ENCODE measurements at regions not wholly inside any gene's neighbourhood (a gene's known extent, or its start where the extent isn't known, plus 50 kb on each side); places are given as distances from the start of the nearest gene placed in this dataset.

- peaks cover 2% of the 10 kb centered on the region for H3K4me1 ChIP-seq (ENCODE audit: control insufficient read depth, insufficient read depth, low read length)
- no peak overlapping the region for H3K27ac ChIP-seq (ENCODE audit: low read depth, low read length)
- H3K36me3 ChIP-seq (ENCODE audit: control insufficient read depth, insufficient read depth, low read length) = no peaks in the 10 kb centered on the region
- H3K27me3 ChIP-seq (ENCODE audit: control insufficient read depth, insufficient read depth, low read length) = no peaks in the 10 kb centered on the region
- H3K4me3 ChIP-seq (ENCODE audit: low read length) = no peak overlapping the region
- H3K9ac ChIP-seq (ENCODE audit: low read length) = no peak overlapping the region
Measured at GRCh38 chr5:33277061-33277650, 163.6 kb upstream of the TARS1 start.

- Histone ChIP-seq H3K4me3 (ENCODE audit: low read length) (no peak overlapping the region), H3K36me3 (ENCODE audit: control insufficient read depth, insufficient read depth, low read length) (no peaks in the 10 kb centered on the region), H3K9ac (ENCODE audit: low read length) (no peak overlapping the region), H3K27ac (ENCODE audit: low read depth, low read length) (no peak overlapping the region), H3K4me1 (ENCODE audit: control insufficient read depth, insufficient read depth, low read length) (peaks cover 2% of the 10 kb centered on the region), H3K27me3 (ENCODE audit: control insufficient read depth, insufficient read depth, low read length) (no peaks in the 10 kb centered on the region)
Measured at GRCh38 chr5:33281431-33281843, 159.3 kb upstream of the TARS1 start.

GRCh38 chr5:33282157-33282556 lies 158.6 kb upstream of the TARS1 start:
- Histone ChIP-seq H3K36me3 (ENCODE audit: control insufficient read depth, insufficient read depth, low read length) (no peaks in the 10 kb centered on the region), H3K27me3 (ENCODE audit: control insufficient read depth, insufficient read depth, low read length) (no peaks in the 10 kb centered on the region), H3K4me3 (ENCODE audit: low read length) (no peak overlapping the region), H3K4me1 (ENCODE audit: control insufficient read depth, insufficient read depth, low read length) (peaks cover 2% of the 10 kb centered on the region), H3K27ac (ENCODE audit: low read depth, low read length) (no peak overlapping the region), H3K9ac (ENCODE audit: low read length) (no peak overlapping the region)

- H3K4me1 ChIP-seq (ENCODE audit: control insufficient read depth, insufficient read depth, low read length) = peaks cover 2% of the 10 kb centered on the region
- H3K27ac ChIP-seq (ENCODE audit: low read depth, low read length) = no peak overlapping the region
- no peak overlapping the region for H3K9ac ChIP-seq (ENCODE audit: low read length)
- H3K36me3 ChIP-seq (ENCODE audit: control insufficient read depth, insufficient read depth, low read length) = no peaks in the 10 kb centered on the region
- no peak overlapping the region for H3K4me3 ChIP-seq (ENCODE audit: low read length)
- no peaks in the 10 kb centered on the region for H3K27me3 ChIP-seq (ENCODE audit: control insufficient read depth, insufficient read depth, low read length)
Measured at GRCh38 chr5:33282696-33283095, 158.1 kb upstream of the TARS1 start.

- no peak overlapping the region for H3K9ac ChIP-seq (ENCODE audit: low read length)
- H3K27ac ChIP-seq (ENCODE audit: low read depth, low read length) = no peak overlapping the region
- no peaks in the 10 kb centered on the region for H3K27me3 ChIP-seq (ENCODE audit: control insufficient read depth, insufficient read depth, low read length)
- peaks cover 2% of the 10 kb centered on the region for H3K4me1 ChIP-seq (ENCODE audit: control insufficient read depth, insufficient read depth, low read length)
- H3K36me3 ChIP-seq (ENCODE audit: control insufficient read depth, insufficient read depth, low read length) = no peaks in the 10 kb centered on the region
- no peak overlapping the region for H3K4me3 ChIP-seq (ENCODE audit: low read length)
Measured at GRCh38 chr5:33283243-33283642, 157.5 kb upstream of the TARS1 start.

GRCh38 chr5:33284681-33285080 lies 156.1 kb upstream of the TARS1 start:
- Histone ChIP-seq H3K27ac (ENCODE audit: low read depth, low read length) (no peak overlapping the region), H3K36me3 (ENCODE audit: control insufficient read depth, insufficient read depth, low read length) (no peaks in the 10 kb centered on the region), H3K4me1 (ENCODE audit: control insufficient read depth, insufficient read depth, low read length) (peaks cover 2% of the 10 kb centered on the region), H3K27me3 (ENCODE audit: control insufficient read depth, insufficient read depth, low read length) (no peaks in the 10 kb centered on the region), H3K4me3 (ENCODE audit: low read length) (no peak overlapping the region), H3K9ac (ENCODE audit: low read length) (no peak overlapping the region)

- no peak overlapping the region for H3K9ac ChIP-seq (ENCODE audit: low read length)
- no peaks in the 10 kb centered on the region for H3K4me1 ChIP-seq (ENCODE audit: control insufficient read depth, insufficient read depth, low read length)
- H3K36me3 ChIP-seq (ENCODE audit: control insufficient read depth, insufficient read depth, low read length) = no peaks in the 10 kb centered on the region
- no peak overlapping the region for H3K27ac ChIP-seq (ENCODE audit: low read depth, low read length)
- H3K27me3 ChIP-seq (ENCODE audit: control insufficient read depth, insufficient read depth, low read length) = no peaks in the 10 kb centered on the region
- no peak overlapping the region for H3K4me3 ChIP-seq (ENCODE audit: low read length)
Measured at GRCh38 chr5:33287242-33287641, 153.5 kb upstream of the TARS1 start.

GRCh38 chr5:33291216-33292000 lies 149.4 kb upstream of the TARS1 start:
- Histone ChIP-seq H3K27me3 (ENCODE audit: control insufficient read depth, insufficient read depth, low read length) (no peaks in the 10 kb centered on the region), H3K4me3 (ENCODE audit: low read length) (no peak overlapping the region), H3K9ac (ENCODE audit: low read length) (no peak overlapping the region), H3K36me3 (ENCODE audit: control insufficient read depth, insufficient read depth, low read length) (no peaks in the 10 kb centered on the region), H3K4me1 (ENCODE audit: control insufficient read depth, insufficient read depth, low read length) (no peaks in the 10 kb centered on the region), H3K27ac (ENCODE audit: low read depth, low read length) (no peak overlapping the region)

- no peak overlapping the region for H3K4me3 ChIP-seq (ENCODE audit: low read length)
- no peak overlapping the region for H3K27ac ChIP-seq (ENCODE audit: low read depth, low read length)
- no peaks in the 10 kb centered on the region for H3K27me3 ChIP-seq (ENCODE audit: control insufficient read depth, insufficient read depth, low read length)
- no peaks in the 10 kb centered on the region for H3K36me3 ChIP-seq (ENCODE audit: control insufficient read depth, insufficient read depth, low read length)
- no peak overlapping the region for H3K9ac ChIP-seq (ENCODE audit: low read length)
- H3K4me1 ChIP-seq (ENCODE audit: control insufficient read depth, insufficient read depth, low read length) = peaks cover 9% of the 10 kb centered on the region
Measured at GRCh38 chr5:33297760-33298216, 143.0 kb upstream of the TARS1 start.

GRCh38 chr5:33299621-33300208 lies 141.1 kb upstream of the TARS1 start:
- peak overlapping the region; percentile 74 for H3K27ac ChIP-seq (ENCODE audit: low read depth, low read length)
- H3K4me3 ChIP-seq (ENCODE audit: low read length) = no peak overlapping the region
- peaks cover 12% of the 10 kb centered on the region for H3K4me1 ChIP-seq (ENCODE audit: control insufficient read depth, insufficient read depth, low read length)
- no peak overlapping the region for H3K9ac ChIP-seq (ENCODE audit: low read length)
- H3K36me3 ChIP-seq (ENCODE audit: control insufficient read depth, insufficient read depth, low read length) = no peaks in the 10 kb centered on the region
- no peaks in the 10 kb centered on the region for H3K27me3 ChIP-seq (ENCODE audit: control insufficient read depth, insufficient read depth, low read length)

GRCh38 chr5:33300209-33300742 lies 140.5 kb upstream of the TARS1 start:
- H3K27ac ChIP-seq (ENCODE audit: low read depth, low read length) = peak overlapping the region; percentile 74
- H3K4me3 ChIP-seq (ENCODE audit: low read length) = no peak overlapping the region
- no peaks in the 10 kb centered on the region for H3K36me3 ChIP-seq (ENCODE audit: control insufficient read depth, insufficient read depth, low read length)
- H3K27me3 ChIP-seq (ENCODE audit: control insufficient read depth, insufficient read depth, low read length) = no peaks in the 10 kb centered on the region
- peaks cover 12% of the 10 kb centered on the region for H3K4me1 ChIP-seq (ENCODE audit: control insufficient read depth, insufficient read depth, low read length)
- H3K9ac ChIP-seq (ENCODE audit: low read length) = no peak overlapping the region

- Histone ChIP-seq H3K27ac (ENCODE audit: low read depth, low read length) (no peak overlapping the region), H3K4me1 (ENCODE audit: control insufficient read depth, insufficient read depth, low read length) (peaks cover 28% of the 10 kb centered on the region), H3K36me3 (ENCODE audit: control insufficient read depth, insufficient read depth, low read length) (no peaks in the 10 kb centered on the region), H3K27me3 (ENCODE audit: control insufficient read depth, insufficient read depth, low read length) (no peaks in the 10 kb centered on the region), H3K9ac (ENCODE audit: low read length) (no peak overlapping the region), H3K4me3 (ENCODE audit: low read length) (no peak overlapping the region)
Measured at GRCh38 chr5:33303579-33304095, 137.1 kb upstream of the TARS1 start.

All from rectal smooth muscle tissue (tissue), 1 donor.